ENCODE measurements at regions not wholly inside any gene's neighbourhood (a gene's known extent, or its start where the extent isn't known, plus 50 kb on each side); places are given as distances from the start of the nearest gene placed in this dataset.

DNA sequence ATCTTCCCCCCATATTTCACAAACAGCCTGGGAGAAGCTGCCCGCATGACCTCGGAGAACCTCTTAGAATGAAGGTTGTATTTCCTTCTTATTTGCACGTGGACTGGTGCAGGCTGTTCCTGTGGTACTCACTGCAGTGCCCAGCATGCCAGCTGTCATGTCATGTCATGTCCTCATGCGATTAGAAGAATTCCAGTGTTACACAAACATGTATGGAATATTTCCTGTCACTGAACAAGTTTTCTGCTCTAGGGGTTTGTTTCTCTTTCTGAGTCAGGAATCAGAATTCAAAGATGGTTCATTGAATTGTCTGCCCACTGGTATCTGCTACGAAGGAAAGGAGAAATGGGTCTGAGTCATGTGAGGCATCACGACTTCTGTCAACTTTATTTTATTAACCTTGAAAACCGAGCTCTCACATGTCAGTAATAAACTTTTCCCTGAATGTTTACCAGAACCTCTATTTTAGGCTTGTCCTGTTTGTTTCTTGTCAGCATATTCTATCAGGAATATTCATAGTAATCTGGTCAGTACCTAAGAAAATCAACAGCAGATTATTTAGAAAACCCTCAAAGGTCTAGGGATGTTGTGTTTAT, 415.6 kb downstream of the GADD45G start:
- no peak overlapping the region for H2AFZ ChIP-seq (ENCODE audit: low read depth, low read length)
- no peaks in the 10 kb centered on the region for H3F3A ChIP-seq (ENCODE audit: insufficient read depth, low read length, poor library complexity, severe bottlenecking)
- TF ChIP-seq EZH2 (IDR thresholded peaks at IDR 0.05; ENCODE audit: borderline replicate concordance, insufficient read depth, low read length, poor library complexity, severe bottlenecking) = no peak
- no peak for TF ChIP-seq TAF1 (IDR thresholded peaks at IDR 0.05; ENCODE audit: low read depth)
- TF ChIP-seq POLR2AphosphoS5 (IDR thresholded peaks at IDR 0.05) = no peak
- TF ChIP-seq EP300 (conservative IDR thresholded peaks at IDR 0.05; ENCODE audit: poor library complexity, severe bottlenecking) = no peak
- TF ChIP-seq RAD21 (conservative IDR thresholded peaks at IDR 0.05) = no peak
- no peak for TF ChIP-seq MXI1 (conservative IDR thresholded peaks at IDR 0.05; ENCODE audit: poor library complexity, severe bottlenecking)
- no peak overlapping the region for H3K4me2 ChIP-seq (ENCODE audit: low read length)
- no peaks in the 10 kb centered on the region for H3K79me2 ChIP-seq (replicated peaks; ENCODE audit: insufficient read depth, low read length)
- H3K9me2 ChIP-seq (ENCODE audit: insufficient read depth, low read length) = no peaks in the 10 kb centered on the region
- H3K9me3 ChIP-seq (ENCODE audit: low read length) = no peaks in the 10 kb centered on the region
- no peaks in the 10 kb centered on the region for H4K20me1 ChIP-seq (ENCODE audit: insufficient read depth)
- H3K9ac ChIP-seq (ENCODE audit: low read length) = no peak overlapping the region
- H3K36me3 ChIP-seq (ENCODE audit: insufficient read depth, low read length) = no peaks in the 10 kb centered on the region
- no peak overlapping the region for H3K4me3 ChIP-seq (ENCODE audit: low read length)
- no peaks in the 10 kb centered on the region for H3K27me3 ChIP-seq (ENCODE audit: insufficient read depth, low read depth, low read length)
- no peak overlapping the region for H3K27ac ChIP-seq (ENCODE audit: low read length)

DNA sequence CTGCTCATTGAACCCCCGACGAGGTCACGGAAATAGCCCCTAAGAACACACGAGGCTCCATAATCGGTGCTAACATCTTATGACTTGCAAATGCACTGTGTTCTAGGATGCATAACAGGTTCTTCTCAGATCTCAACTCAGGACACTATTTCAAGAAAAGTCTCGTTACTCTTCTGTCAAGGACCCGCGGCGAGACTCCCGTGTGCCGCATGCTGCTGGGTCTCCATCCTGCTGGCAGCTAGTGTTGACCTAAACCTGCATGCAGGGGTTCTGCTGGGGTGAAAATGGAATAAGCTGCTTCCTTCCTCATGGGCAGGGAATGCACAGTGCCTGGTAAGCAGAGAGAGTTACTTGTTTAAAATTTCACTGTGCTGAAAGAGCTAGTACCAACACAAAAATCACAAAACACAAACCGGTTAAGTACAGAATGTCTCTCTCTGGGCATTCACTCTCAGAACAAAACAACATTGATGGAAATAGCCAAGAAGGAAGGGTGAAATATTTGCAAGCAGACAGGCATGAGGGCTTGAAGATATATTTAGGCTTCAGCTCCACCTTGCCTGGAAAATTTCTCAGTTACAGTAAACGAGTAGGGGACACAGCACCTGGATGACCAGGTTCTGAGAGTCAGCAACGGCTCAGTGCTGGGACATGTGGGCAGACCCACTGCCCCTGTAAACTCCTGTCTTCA, 416.5 kb downstream of the GADD45G start:
- Histone ChIP-seq H3K36me3 (ENCODE audit: insufficient read depth, low read length) (no peaks in the 10 kb centered on the region), H3K4me2 (ENCODE audit: low read length) (no peak overlapping the region), H3K27ac (ENCODE audit: low read length) (no peak overlapping the region), H3K9me3 (ENCODE audit: low read length) (no peaks in the 10 kb centered on the region), H3K79me2 (replicated peaks; ENCODE audit: insufficient read depth, low read length) (no peaks in the 10 kb centered on the region), H3F3A (ENCODE audit: insufficient read depth, low read length, poor library complexity, severe bottlenecking) (no peaks in the 10 kb centered on the region), H4K20me1 (ENCODE audit: insufficient read depth) (no peaks in the 10 kb centered on the region), H3K4me3 (ENCODE audit: low read length) (no peak overlapping the region), H3K9ac (ENCODE audit: low read length) (no peak overlapping the region), H3K27me3 (ENCODE audit: insufficient read depth, low read depth, low read length) (no peaks in the 10 kb centered on the region), H2AFZ (ENCODE audit: low read depth, low read length) (no peak overlapping the region), H3K9me2 (ENCODE audit: insufficient read depth, low read length) (no peaks in the 10 kb centered on the region)
- no peak for TF ChIP-seq EP300 (conservative IDR thresholded peaks at IDR 0.05; ENCODE audit: poor library complexity, severe bottlenecking)
- TF ChIP-seq, protein P1, sequence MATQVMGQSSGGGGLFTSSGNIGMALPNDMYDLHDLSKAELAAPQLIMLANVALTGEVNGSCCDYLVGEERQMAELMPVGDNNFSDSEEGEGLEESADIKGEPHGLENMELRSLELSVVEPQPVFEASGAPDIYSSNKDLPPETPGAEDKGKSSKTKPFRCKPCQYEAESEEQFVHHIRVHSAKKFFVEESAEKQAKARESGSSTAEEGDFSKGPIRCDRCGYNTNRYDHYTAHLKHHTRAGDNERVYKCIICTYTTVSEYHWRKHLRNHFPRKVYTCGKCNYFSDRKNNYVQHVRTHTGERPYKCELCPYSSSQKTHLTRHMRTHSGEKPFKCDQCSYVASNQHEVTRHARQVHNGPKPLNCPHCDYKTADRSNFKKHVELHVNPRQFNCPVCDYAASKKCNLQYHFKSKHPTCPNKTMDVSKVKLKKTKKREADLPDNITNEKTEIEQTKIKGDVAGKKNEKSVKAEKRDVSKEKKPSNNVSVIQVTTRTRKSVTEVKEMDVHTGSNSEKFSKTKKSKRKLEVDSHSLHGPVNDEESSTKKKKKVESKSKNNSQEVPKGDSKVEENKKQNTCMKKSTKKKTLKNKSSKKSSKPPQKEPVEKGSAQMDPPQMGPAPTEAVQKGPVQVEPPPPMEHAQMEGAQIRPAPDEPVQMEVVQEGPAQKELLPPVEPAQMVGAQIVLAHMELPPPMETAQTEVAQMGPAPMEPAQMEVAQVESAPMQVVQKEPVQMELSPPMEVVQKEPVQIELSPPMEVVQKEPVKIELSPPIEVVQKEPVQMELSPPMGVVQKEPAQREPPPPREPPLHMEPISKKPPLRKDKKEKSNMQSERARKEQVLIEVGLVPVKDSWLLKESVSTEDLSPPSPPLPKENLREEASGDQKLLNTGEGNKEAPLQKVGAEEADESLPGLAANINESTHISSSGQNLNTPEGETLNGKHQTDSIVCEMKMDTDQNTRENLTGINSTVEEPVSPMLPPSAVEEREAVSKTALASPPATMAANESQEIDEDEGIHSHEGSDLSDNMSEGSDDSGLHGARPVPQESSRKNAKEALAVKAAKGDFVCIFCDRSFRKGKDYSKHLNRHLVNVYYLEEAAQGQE (IDR thresholded peaks at IDR 0.05; ENCODE audit: borderline replicate concordance) = no peak

DNA sequence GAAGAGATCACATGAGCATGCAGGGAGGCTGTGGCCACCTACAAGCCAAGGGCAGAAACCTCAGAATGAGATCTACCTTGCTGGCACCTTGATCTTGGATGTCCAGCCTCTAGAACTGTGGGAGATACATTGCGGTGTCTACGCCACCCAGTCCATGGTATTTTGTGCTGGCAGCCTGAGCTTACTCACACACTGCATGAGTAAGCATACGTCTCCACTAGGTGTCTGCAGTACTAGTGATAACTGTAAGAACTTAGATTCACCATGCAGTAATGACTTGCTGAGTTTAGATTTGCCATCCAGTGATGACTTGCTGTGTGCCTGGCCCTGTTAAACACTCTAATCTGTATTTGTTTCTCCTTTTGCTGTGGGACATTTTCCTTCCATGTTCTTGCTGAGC, 417.7 kb downstream of the GADD45G start:
- Histone ChIP-seq H3K4me2 (ENCODE audit: low read length) (no peak overlapping the region), H4K20me1 (ENCODE audit: insufficient read depth) (no peaks in the 10 kb centered on the region), H3K27ac (ENCODE audit: low read length) (no peak overlapping the region), H3K36me3 (ENCODE audit: insufficient read depth, low read length) (no peaks in the 10 kb centered on the region), H3F3A (ENCODE audit: insufficient read depth, low read length, poor library complexity, severe bottlenecking) (no peaks in the 10 kb centered on the region), H3K79me2 (replicated peaks; ENCODE audit: insufficient read depth, low read length) (no peaks in the 10 kb centered on the region), H3K27me3 (ENCODE audit: insufficient read depth, low read depth, low read length) (no peaks in the 10 kb centered on the region), H2AFZ (ENCODE audit: low read depth, low read length) (no peak overlapping the region), H3K4me3 (ENCODE audit: low read length) (no peak overlapping the region), H3K9ac (ENCODE audit: low read length) (no peak overlapping the region), H3K9me2 (ENCODE audit: insufficient read depth, low read length) (no peaks in the 10 kb centered on the region), H3K9me3 (ENCODE audit: low read length) (no peaks in the 10 kb centered on the region)
- TF ChIP-seq EP300 (conservative IDR thresholded peaks at IDR 0.05; ENCODE audit: poor library complexity, severe bottlenecking) (no peak), RAD21 (conservative IDR thresholded peaks at IDR 0.05) (no peak), TAF1 (IDR thresholded peaks at IDR 0.05; ENCODE audit: low read depth) (no peak), SMC3 (conservative IDR thresholded peaks at IDR 0.05; ENCODE audit: poor library complexity) (no peak)
- TF ChIP-seq, protein P1 (IDR thresholded peaks at IDR 0.05; ENCODE audit: borderline replicate concordance) = no peak
- TF ChIP-seq, protein P2, sequence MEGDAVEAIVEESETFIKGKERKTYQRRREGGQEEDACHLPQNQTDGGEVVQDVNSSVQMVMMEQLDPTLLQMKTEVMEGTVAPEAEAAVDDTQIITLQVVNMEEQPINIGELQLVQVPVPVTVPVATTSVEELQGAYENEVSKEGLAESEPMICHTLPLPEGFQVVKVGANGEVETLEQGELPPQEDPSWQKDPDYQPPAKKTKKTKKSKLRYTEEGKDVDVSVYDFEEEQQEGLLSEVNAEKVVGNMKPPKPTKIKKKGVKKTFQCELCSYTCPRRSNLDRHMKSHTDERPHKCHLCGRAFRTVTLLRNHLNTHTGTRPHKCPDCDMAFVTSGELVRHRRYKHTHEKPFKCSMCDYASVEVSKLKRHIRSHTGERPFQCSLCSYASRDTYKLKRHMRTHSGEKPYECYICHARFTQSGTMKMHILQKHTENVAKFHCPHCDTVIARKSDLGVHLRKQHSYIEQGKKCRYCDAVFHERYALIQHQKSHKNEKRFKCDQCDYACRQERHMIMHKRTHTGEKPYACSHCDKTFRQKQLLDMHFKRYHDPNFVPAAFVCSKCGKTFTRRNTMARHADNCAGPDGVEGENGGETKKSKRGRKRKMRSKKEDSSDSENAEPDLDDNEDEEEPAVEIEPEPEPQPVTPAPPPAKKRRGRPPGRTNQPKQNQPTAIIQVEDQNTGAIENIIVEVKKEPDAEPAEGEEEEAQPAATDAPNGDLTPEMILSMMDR (IDR thresholded peaks at IDR 0.05; ENCODE audit: poor library complexity, severe bottlenecking) = no peak
